ENCODE measurements at regions not wholly inside any gene's neighbourhood (a gene's known extent, or its start where the extent isn't known, plus 50 kb on each side); places are given as distances from the start of the nearest gene placed in this dataset.

DNA sequence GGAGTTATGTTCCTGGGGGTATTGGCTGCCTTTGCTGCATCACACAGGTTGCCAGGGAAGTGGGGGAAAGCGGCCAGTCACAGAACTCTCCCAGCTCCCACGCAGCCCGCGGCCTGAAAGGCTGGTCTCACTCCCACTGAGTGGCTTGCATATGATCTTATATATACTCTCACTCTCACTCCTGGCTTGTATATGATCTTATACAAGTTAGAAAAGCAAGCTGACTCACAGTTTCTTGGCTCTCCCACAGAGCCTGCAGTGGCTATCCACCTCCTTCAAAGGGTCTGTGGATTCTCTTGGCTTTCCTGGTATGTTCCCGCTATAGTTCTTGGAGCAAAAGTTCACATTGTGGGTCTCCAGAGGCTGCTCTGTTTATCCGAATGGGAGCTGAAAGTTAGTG is 833.5 kb upstream of the GALNTL6 start:
- Histone ChIP-seq H3K9me3 (ENCODE audit: low read length) (no peaks in the 10 kb centered on the region), H3K9ac (ENCODE audit: low read length) (no peak overlapping the region), H3K4me3 (ENCODE audit: low read length) (no peak overlapping the region), H3K36me3 (ENCODE audit: insufficient read depth, low read length) (no peaks in the 10 kb centered on the region), H3K4me2 (ENCODE audit: low read length) (no peak overlapping the region), H3K27me3 (ENCODE audit: insufficient read depth, low read depth, low read length) (no peaks in the 10 kb centered on the region), H4K20me1 (ENCODE audit: insufficient read depth) (no peaks in the 10 kb centered on the region), H3K9me2 (ENCODE audit: insufficient read depth, low read length) (no peaks in the 10 kb centered on the region), H3K79me2 (replicated peaks; ENCODE audit: insufficient read depth, low read length) (no peaks in the 10 kb centered on the region), H2AFZ (ENCODE audit: low read depth, low read length) (no peak overlapping the region), H3K27ac (ENCODE audit: low read length) (no peak overlapping the region), H3F3A (ENCODE audit: insufficient read depth, low read length, poor library complexity, severe bottlenecking) (no peaks in the 10 kb centered on the region)
- TF ChIP-seq SMC3 (conservative IDR thresholded peaks at IDR 0.05; ENCODE audit: poor library complexity), result no peak
- no peak for TF ChIP-seq MXI1 (conservative IDR thresholded peaks at IDR 0.05; ENCODE audit: poor library complexity, severe bottlenecking)
- TF ChIP-seq POLR2AphosphoS5 (IDR thresholded peaks at IDR 0.05), result no peak
- TF ChIP-seq, protein P1, sequence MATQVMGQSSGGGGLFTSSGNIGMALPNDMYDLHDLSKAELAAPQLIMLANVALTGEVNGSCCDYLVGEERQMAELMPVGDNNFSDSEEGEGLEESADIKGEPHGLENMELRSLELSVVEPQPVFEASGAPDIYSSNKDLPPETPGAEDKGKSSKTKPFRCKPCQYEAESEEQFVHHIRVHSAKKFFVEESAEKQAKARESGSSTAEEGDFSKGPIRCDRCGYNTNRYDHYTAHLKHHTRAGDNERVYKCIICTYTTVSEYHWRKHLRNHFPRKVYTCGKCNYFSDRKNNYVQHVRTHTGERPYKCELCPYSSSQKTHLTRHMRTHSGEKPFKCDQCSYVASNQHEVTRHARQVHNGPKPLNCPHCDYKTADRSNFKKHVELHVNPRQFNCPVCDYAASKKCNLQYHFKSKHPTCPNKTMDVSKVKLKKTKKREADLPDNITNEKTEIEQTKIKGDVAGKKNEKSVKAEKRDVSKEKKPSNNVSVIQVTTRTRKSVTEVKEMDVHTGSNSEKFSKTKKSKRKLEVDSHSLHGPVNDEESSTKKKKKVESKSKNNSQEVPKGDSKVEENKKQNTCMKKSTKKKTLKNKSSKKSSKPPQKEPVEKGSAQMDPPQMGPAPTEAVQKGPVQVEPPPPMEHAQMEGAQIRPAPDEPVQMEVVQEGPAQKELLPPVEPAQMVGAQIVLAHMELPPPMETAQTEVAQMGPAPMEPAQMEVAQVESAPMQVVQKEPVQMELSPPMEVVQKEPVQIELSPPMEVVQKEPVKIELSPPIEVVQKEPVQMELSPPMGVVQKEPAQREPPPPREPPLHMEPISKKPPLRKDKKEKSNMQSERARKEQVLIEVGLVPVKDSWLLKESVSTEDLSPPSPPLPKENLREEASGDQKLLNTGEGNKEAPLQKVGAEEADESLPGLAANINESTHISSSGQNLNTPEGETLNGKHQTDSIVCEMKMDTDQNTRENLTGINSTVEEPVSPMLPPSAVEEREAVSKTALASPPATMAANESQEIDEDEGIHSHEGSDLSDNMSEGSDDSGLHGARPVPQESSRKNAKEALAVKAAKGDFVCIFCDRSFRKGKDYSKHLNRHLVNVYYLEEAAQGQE (IDR thresholded peaks at IDR 0.05; ENCODE audit: borderline replicate concordance), result no peak
- TF ChIP-seq EZH2 (IDR thresholded peaks at IDR 0.05; ENCODE audit: borderline replicate concordance, insufficient read depth, low read length, poor library complexity, severe bottlenecking), result no peak
- TF ChIP-seq, protein P2, sequence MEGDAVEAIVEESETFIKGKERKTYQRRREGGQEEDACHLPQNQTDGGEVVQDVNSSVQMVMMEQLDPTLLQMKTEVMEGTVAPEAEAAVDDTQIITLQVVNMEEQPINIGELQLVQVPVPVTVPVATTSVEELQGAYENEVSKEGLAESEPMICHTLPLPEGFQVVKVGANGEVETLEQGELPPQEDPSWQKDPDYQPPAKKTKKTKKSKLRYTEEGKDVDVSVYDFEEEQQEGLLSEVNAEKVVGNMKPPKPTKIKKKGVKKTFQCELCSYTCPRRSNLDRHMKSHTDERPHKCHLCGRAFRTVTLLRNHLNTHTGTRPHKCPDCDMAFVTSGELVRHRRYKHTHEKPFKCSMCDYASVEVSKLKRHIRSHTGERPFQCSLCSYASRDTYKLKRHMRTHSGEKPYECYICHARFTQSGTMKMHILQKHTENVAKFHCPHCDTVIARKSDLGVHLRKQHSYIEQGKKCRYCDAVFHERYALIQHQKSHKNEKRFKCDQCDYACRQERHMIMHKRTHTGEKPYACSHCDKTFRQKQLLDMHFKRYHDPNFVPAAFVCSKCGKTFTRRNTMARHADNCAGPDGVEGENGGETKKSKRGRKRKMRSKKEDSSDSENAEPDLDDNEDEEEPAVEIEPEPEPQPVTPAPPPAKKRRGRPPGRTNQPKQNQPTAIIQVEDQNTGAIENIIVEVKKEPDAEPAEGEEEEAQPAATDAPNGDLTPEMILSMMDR (IDR thresholded peaks at IDR 0.05; ENCODE audit: poor library complexity, severe bottlenecking), result no peak
- TF ChIP-seq TAF1 (IDR thresholded peaks at IDR 0.05; ENCODE audit: low read depth), result no peak

DNA sequence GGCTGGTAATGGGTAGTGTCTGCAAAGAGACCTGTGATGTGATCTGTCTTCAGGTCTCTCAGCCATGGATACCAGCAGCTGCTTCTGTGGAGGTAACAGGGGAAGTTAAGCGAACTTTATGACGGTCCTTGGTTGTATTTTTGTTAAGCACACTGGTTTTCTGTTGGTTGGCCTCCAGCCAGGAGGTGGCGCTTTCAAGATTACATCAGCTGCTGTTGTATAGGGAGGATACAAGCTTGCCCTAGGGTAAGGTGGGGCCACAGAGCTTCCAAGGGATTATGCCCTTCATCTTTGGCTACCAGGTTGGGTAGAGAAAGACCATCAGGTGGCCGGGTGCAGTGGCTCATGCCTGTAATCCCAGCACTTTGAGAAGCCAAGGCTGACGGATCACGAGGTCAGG is 834.2 kb upstream of the GALNTL6 start:
- Histone ChIP-seq H3F3A (ENCODE audit: insufficient read depth, low read length, poor library complexity, severe bottlenecking) (no peaks in the 10 kb centered on the region), H3K4me2 (ENCODE audit: low read length) (no peak overlapping the region), H3K36me3 (ENCODE audit: insufficient read depth, low read length) (no peaks in the 10 kb centered on the region), H2AFZ (ENCODE audit: low read depth, low read length) (no peak overlapping the region), H3K4me3 (ENCODE audit: low read length) (no peak overlapping the region), H3K79me2 (replicated peaks; ENCODE audit: insufficient read depth, low read length) (no peaks in the 10 kb centered on the region), H4K20me1 (ENCODE audit: insufficient read depth) (no peaks in the 10 kb centered on the region), H3K9me3 (ENCODE audit: low read length) (no peaks in the 10 kb centered on the region), H3K27me3 (ENCODE audit: insufficient read depth, low read depth, low read length) (no peaks in the 10 kb centered on the region), H3K9me2 (ENCODE audit: insufficient read depth, low read length) (no peaks in the 10 kb centered on the region), H3K27ac (ENCODE audit: low read length) (no peak overlapping the region), H3K9ac (ENCODE audit: low read length) (no peak overlapping the region)
- TF ChIP-seq, protein P1 (IDR thresholded peaks at IDR 0.05; ENCODE audit: borderline replicate concordance), result no peak
- TF ChIP-seq RAD21 (conservative IDR thresholded peaks at IDR 0.05) (no peak), EZH2 (IDR thresholded peaks at IDR 0.05; ENCODE audit: borderline replicate concordance, insufficient read depth, low read length, poor library complexity, severe bottlenecking) (no peak), EP300 (conservative IDR thresholded peaks at IDR 0.05; ENCODE audit: poor library complexity, severe bottlenecking) (no peak)
- TF ChIP-seq, protein P2 (IDR thresholded peaks at IDR 0.05; ENCODE audit: poor library complexity, severe bottlenecking), result no peak
